ENCODE measurements at regions not wholly inside any gene's neighbourhood (a gene's known extent, or its start where the extent isn't known, plus 50 kb on each side); places are given as distances from the start of the nearest gene placed in this dataset.
A peak's percentile ranks its signal among the peaks of the same experiment; 100 is the strongest.
"Not testable (repeated sequence)": the region's sequence is repeated elsewhere in the genome, so short reads cannot be mapped to it uniquely, and the experiment has no call there.

- DNase-seq (ENCODE audit: low spot score in 2 of 2): no peak
- H3K9me3 ChIP-seq: peaks cover 5% of the 10 kb centered on the region
- H3K4me1 ChIP-seq: no peaks in the 10 kb centered on the region
- in situ Hi-C loops (cut with MboI; ENCODE audit: low sequenced_read_pairs): no loop called here
- H3K36me3 ChIP-seq (replicated peaks): no peaks in the 10 kb centered on the region
- H3K27me3 ChIP-seq (ENCODE audit: low read depth): no peaks in the 10 kb centered on the region
- H3K4me3 ChIP-seq: no peak overlapping the region
Measured at GRCh38 chr6:55089325-55089724, 85.0 kb upstream of the HCRTR2 start.

- in situ Hi-C loops (cut with MboI; ENCODE audit: low sequenced_read_pairs): no loop called here
- Histone ChIP-seq H3K36me3 (replicated peaks) (no peaks in the 10 kb centered on the region), H3K4me3 (no peak overlapping the region), H3K9me3 (no peaks in the 10 kb centered on the region), H3K27me3 (ENCODE audit: low read depth) (no peaks in the 10 kb centered on the region), H3K4me1 (no peaks in the 10 kb centered on the region)
- no peak for DNase-seq (ENCODE audit: low spot score in 2 of 2)
Measured at GRCh38 chr6:55100686-55101085, 73.6 kb upstream of the HCRTR2 start.

- H3K36me3 ChIP-seq (replicated peaks): no peaks in the 10 kb centered on the region
- no peaks in the 10 kb centered on the region for H3K27me3 ChIP-seq (ENCODE audit: low read depth)
- no peaks in the 10 kb centered on the region for H3K4me1 ChIP-seq
- H3K4me3 ChIP-seq: no peak overlapping the region
- DNase-seq (ENCODE audit: low spot score in 2 of 2): no peak
- in situ Hi-C loops (cut with MboI; ENCODE audit: low sequenced_read_pairs): no loop called here
- no peaks in the 10 kb centered on the region for H3K9me3 ChIP-seq
Measured at GRCh38 chr6:55101157-55101556, 73.2 kb upstream of the HCRTR2 start.

- no peaks in the 10 kb centered on the region; the same call in 1 of the 2 replicates for H3K9me3 ChIP-seq
- H3K36me3 ChIP-seq (replicated peaks): no peaks in the 10 kb centered on the region
- no peak overlapping the region for H3K4me3 ChIP-seq
- DNase-seq (ENCODE audit: low spot score in 2 of 2): peak in 1 of 2 experiments; percentile 15
- H3K27me3 ChIP-seq (ENCODE audit: low read depth): no peaks in the 10 kb centered on the region
- no peaks in the 10 kb centered on the region for H3K4me1 ChIP-seq
- in situ Hi-C loops (cut with MboI; ENCODE audit: low sequenced_read_pairs): no loop called here
Measured at GRCh38 chr6:55108134-55109130, 65.9 kb upstream of the HCRTR2 start.

- in situ Hi-C loops (cut with MboI; ENCODE audit: low sequenced_read_pairs): no loop called here
- no peaks in the 10 kb centered on the region for H3K9me3 ChIP-seq
Measured at GRCh38 chr6:55117267-55117666, 57.0 kb upstream of the HCRTR2 start.

GRCh38 chr6:55124241-55124640, 50.1 kb upstream of the HCRTR2 start:
- H3K27me3 ChIP-seq (ENCODE audit: low read depth); in situ Hi-C loops (cut with MboI; ENCODE audit: low sequenced_read_pairs); H3K4me1 ChIP-seq; H3K36me3 ChIP-seq (replicated peaks); H3K4me3 ChIP-seq; DNase-seq (ENCODE audit: low spot score in 2 of 2); H3K9me3 ChIP-seq: not testable (repeated sequence)

More at GRCh38 chr6:55117267-55117666, 57.0 kb upstream of the HCRTR2 start:
- H3K36me3 ChIP-seq (replicated peaks): no peaks in the 10 kb centered on the region
- H3K4me3 ChIP-seq: no peak overlapping the region
- no peaks in the 10 kb centered on the region for H3K27me3 ChIP-seq (ENCODE audit: low read depth)
- H3K4me1 ChIP-seq: no peaks in the 10 kb centered on the region
- no peak for DNase-seq (ENCODE audit: low spot score in 2 of 2)
